Peyer's patch (tissue), 4 donors: ENCODE measurements at regions not wholly inside any gene's neighbourhood (a gene's known extent, or its start where the extent isn't known, plus 50 kb on each side); places are given as distances from the start of the nearest gene placed in this dataset.

Experiments
- CTCF ChIP-seq, 6 experiments: fragments of 450-650 bp in 4 of 6; fragments of 200-600 bp in 2 of 6; sonication (generic) in 1 of 6; IDR thresholded peaks; one replicate each; pipeline ENCODE4 v1.5.1; 2017 to 2019; ENCODE audit warnings: antibody characterized with exemption in 6 of 6, mild to moderate bottlenecking in 3 of 6, moderate library complexity in 1 of 6
- POLR2A ChIP-seq, 2 donors: fragments of 450-650 bp; IDR thresholded peaks; one replicate each; pipeline ENCODE4 v1.5.1; 2017; ENCODE audit warnings: antibody characterized with exemption in 2 of 2, mild to moderate bottlenecking in 2 of 2, moderate library complexity in 2 of 2

- TF ChIP-seq CTCF (IDR thresholded peaks at IDR 0.05) (no peak), POLR2A (IDR thresholded peaks at IDR 0.05) (no peak)
Observed at GRCh38 chr18:9020221-9020620, 82.3 kb upstream of the NDUFV2 start.
